DOHH2 (cell line): ENCODE measurements at regions not wholly inside any gene's neighbourhood (a gene's known extent, or its start where the extent isn't known, plus 50 kb on each side); places are given as distances from the start of the nearest gene placed in this dataset.

Experiments used
- H3F3A ChIP-seq: fragments of 200-600 bp; sonication (generic), shearing (Covaris generic); 2 replicates; pipeline ENCODE4 v1.6.0; 2016; ENCODE audit warnings: antibody characterized with exemption, mild to moderate bottlenecking; ENCODE audit not compliant: control insufficient read depth, insufficient read depth
- H3K27ac ChIP-seq: fragments of 200-600 bp; sonication (generic); 2 replicates; pipeline ENCODE4 v1.5.1; 2014; ENCODE audit warnings: low read depth, mild to moderate bottlenecking, low read length, moderate library complexity
- H3K27me3 ChIP-seq: fragments of 200-600 bp; sonication (generic); 2 replicates; pipeline ENCODE4 v1.6.1; 2014; ENCODE audit warnings: mild to moderate bottlenecking, low read length, mixed read lengths; ENCODE audit not compliant: control insufficient read depth
- H3K36me3 ChIP-seq: fragments of 200-600 bp; sonication (generic); 2 replicates; pipeline ENCODE4 v1.6.1; 2014; ENCODE audit warnings: mild to moderate bottlenecking, low read length, moderate library complexity, mixed read lengths; ENCODE audit not compliant: control insufficient read depth
- H3K4me1 ChIP-seq: fragments of 200-600 bp; sonication (generic); 2 replicates; pipeline ENCODE4 v1.6.1; 2014; ENCODE audit warnings: mild to moderate bottlenecking, low read length, mixed read lengths; ENCODE audit not compliant: control insufficient read depth
- H3K4me2 ChIP-seq: fragments of 200-600 bp; sonication (generic); 2 replicates; pipeline ENCODE4 v1.6.0; 2014; ENCODE audit warnings: mild to moderate bottlenecking, low read length, moderate library complexity
- H3K4me3 ChIP-seq: fragments of 200-600 bp; sonication (generic); 2 replicates; pipeline ENCODE4 v1.5.1; 2014; ENCODE audit warnings: mild to moderate bottlenecking, low read length, mixed read lengths
- H3K79me2 ChIP-seq: fragments of 200-600 bp; sonication (generic); 2 replicates; pipeline ENCODE4 v1.6.1; 2014; ENCODE audit warnings: mild to moderate bottlenecking, low read length, mixed read lengths; ENCODE audit not compliant: control insufficient read depth
- H3K9me2 ChIP-seq: fragments of 200-600 bp; sonication (generic); replicated peaks from 2 replicates; pipeline ENCODE4 v1.6.1; 2014; ENCODE audit warnings: mild to moderate bottlenecking, low read length, mixed read lengths; ENCODE audit not compliant: control insufficient read depth
- H3K9me3 ChIP-seq: fragments of 200-600 bp; sonication (generic); 2 replicates; pipeline ENCODE4 v1.6.1; 2014; ENCODE audit warnings: antibody characterized with exemption, low read length, mixed read lengths; ENCODE audit not compliant: control insufficient read depth, insufficient read depth
- H4K20me1 ChIP-seq: fragments of 200-600 bp; sonication (generic); 2 replicates; pipeline ENCODE4 v1.6.0; 2014; ENCODE audit warnings: low read depth, mild to moderate bottlenecking, antibody characterized with exemption, low read length, moderate library complexity; ENCODE audit not compliant: control insufficient read depth, insufficient read depth
- EZH2phosphoT487 ChIP-seq: fragments of 200-600 bp; sonication (generic); IDR thresholded peaks from 2 replicates; pipeline ENCODE4 v1.6.1; 2017; ENCODE audit warnings: borderline replicate concordance, mild to moderate bottlenecking, antibody characterized with exemption, low read length, moderate library complexity, mixed read lengths
- TF ChIP-seq, protein P1 (sequence below): fragments of 200-600 bp; sonication (generic); IDR thresholded peaks from one replicate; pipeline ENCODE4 v1.5.1; 2014; ENCODE audit warnings: antibody characterized with exemption, mild to moderate bottlenecking, low read depth, low read length; ENCODE audit not compliant: poor library complexity, severe bottlenecking

DNA sequence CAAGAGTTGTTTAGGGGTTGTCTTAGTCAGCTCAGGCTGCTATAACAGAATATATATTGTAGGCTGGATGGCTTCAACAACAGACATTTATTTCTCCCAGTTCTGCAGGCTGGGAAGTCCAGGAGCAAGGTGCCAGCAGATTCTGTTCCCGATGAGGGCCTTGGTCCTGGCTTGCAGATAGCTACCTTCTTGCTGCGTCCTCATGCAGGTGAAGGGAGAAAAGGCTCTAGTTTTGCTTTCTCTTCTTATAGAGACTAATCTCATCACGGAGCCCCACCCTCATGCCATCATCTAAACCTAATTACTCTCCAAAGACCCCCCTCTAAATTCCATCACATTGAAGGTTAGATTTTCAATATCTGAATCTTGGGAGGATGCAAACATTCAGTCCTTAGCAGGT is 246.0 kb upstream of the ANKRD55 start:
- H3K4me2 ChIP-seq, result no peak overlapping the region
- H3K9me3 ChIP-seq, result no peaks in the 10 kb centered on the region
- H3K4me1 ChIP-seq, result peaks cover 38% of the 10 kb centered on the region
- no peaks in the 10 kb centered on the region for H3K79me2 ChIP-seq
- H3K27me3 ChIP-seq, result peaks cover 27% of the 10 kb centered on the region
- H3F3A ChIP-seq, result no peaks in the 10 kb centered on the region
- TF ChIP-seq EZH2phosphoT487, result no peak
- TF ChIP-seq, protein P1, sequence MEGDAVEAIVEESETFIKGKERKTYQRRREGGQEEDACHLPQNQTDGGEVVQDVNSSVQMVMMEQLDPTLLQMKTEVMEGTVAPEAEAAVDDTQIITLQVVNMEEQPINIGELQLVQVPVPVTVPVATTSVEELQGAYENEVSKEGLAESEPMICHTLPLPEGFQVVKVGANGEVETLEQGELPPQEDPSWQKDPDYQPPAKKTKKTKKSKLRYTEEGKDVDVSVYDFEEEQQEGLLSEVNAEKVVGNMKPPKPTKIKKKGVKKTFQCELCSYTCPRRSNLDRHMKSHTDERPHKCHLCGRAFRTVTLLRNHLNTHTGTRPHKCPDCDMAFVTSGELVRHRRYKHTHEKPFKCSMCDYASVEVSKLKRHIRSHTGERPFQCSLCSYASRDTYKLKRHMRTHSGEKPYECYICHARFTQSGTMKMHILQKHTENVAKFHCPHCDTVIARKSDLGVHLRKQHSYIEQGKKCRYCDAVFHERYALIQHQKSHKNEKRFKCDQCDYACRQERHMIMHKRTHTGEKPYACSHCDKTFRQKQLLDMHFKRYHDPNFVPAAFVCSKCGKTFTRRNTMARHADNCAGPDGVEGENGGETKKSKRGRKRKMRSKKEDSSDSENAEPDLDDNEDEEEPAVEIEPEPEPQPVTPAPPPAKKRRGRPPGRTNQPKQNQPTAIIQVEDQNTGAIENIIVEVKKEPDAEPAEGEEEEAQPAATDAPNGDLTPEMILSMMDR, result no peak
- no peaks in the 10 kb centered on the region for H3K9me2 ChIP-seq
- no peak overlapping the region for H3K4me3 ChIP-seq
- H3K27ac ChIP-seq, result no peak overlapping the region
- H3K36me3 ChIP-seq, result no peaks in the 10 kb centered on the region
- no peaks in the 10 kb centered on the region for H4K20me1 ChIP-seq

- no peaks in the 10 kb centered on the region for H3K79me2 ChIP-seq
- H3K9me3 ChIP-seq, result no peaks in the 10 kb centered on the region
- no peaks in the 10 kb centered on the region for H3K36me3 ChIP-seq
- no peaks in the 10 kb centered on the region for H3F3A ChIP-seq
- TF ChIP-seq, protein P1, result no peak
- no peak for TF ChIP-seq EZH2phosphoT487
- no peaks in the 10 kb centered on the region for H3K9me2 ChIP-seq
- no peaks in the 10 kb centered on the region for H4K20me1 ChIP-seq
- H3K4me2 ChIP-seq, result no peak overlapping the region
- H3K27ac ChIP-seq, result no peak overlapping the region
- no peak overlapping the region for H3K4me3 ChIP-seq
- peaks cover 36% of the 10 kb centered on the region for H3K4me1 ChIP-seq
- H3K27me3 ChIP-seq, result peaks cover 24% of the 10 kb centered on the region
These were observed 244.9 kb upstream of the ANKRD55 start for GRCh38 chr5:56478062-56478461.

GRCh38 chr5:56476487-56476856 is 243.3 kb upstream of the ANKRD55 start:
- H3K4me1 ChIP-seq, result peaks cover 20% of the 10 kb centered on the region
- H3K27ac ChIP-seq, result no peak overlapping the region
- H4K20me1 ChIP-seq, result no peaks in the 10 kb centered on the region
- H3K4me2 ChIP-seq, result no peak overlapping the region
- no peaks in the 10 kb centered on the region for H3K36me3 ChIP-seq
- no peaks in the 10 kb centered on the region for H3K79me2 ChIP-seq
- no peaks in the 10 kb centered on the region for H3F3A ChIP-seq
- TF ChIP-seq, protein P1, result no peak
- no peak for TF ChIP-seq EZH2phosphoT487
- H3K9me3 ChIP-seq, result no peaks in the 10 kb centered on the region
- no peaks in the 10 kb centered on the region for H3K9me2 ChIP-seq
- H3K4me3 ChIP-seq, result no peak overlapping the region
- H3K27me3 ChIP-seq, result peaks cover 20% of the 10 kb centered on the region
